IMR-90 (cell line): ENCODE measurements at regions not wholly inside any gene's neighbourhood (a gene's known extent, or its start where the extent isn't known, plus 50 kb on each side); places are given as distances from the start of the nearest gene placed in this dataset.

Experiments
- ATAC-seq: fragments of 200-7000 bp; cut with Tn5 transposase; 2 replicates; pipeline ENCODE4 v1.9.1; 2020; ENCODE audit warnings: low read depth, mild to moderate bottlenecking, moderate library complexity
- BruUV-seq: library from RNA; stranded (reverse); fragments of 400-500 nt; replicated peaks from 2 replicates; lab custom pipeline; 2021; lab: Mats Ljungman, UMichigan
- CTCF ChIA-PET: fragments of 300-600 bp; formaldehyde crosslinking; extraction: SDS; loops from one replicate; lab custom pipeline; 2021; ENCODE audit warnings: antibody characterized with exemption; lab: Yijun Ruan, JAX
- POLR2A ChIA-PET: fragments of 300-600 bp; sonication (Branson Sonifier 250); formaldehyde crosslinking; loops from one replicate; lab custom pipeline; 2022; ENCODE audit warnings: antibody characterized with exemption; ENCODE audit not compliant: unreplicated experiment; lab: Charles Lee
- DNase-seq: peaks from one replicate; pipeline ENCODE4 v3.0.0; 2013
- H2AFZ ChIP-seq: replicated peaks from 2 replicates; pipeline ENCODE3; 2013; ENCODE audit warnings: low read length, mild to moderate bottlenecking; ENCODE audit not compliant: poor library complexity
- H2AK5ac ChIP-seq: 2 replicates; pipeline ENCODE4 v1.6.1; 2013; ENCODE audit warnings: low read depth, low read length, inconsistent platforms
- H2AK9ac ChIP-seq: replicated peaks from 2 replicates; pipeline ENCODE3; 2013; ENCODE audit warnings: mild to moderate bottlenecking, low read depth, low read length, moderate library complexity; ENCODE audit not compliant: poor library complexity
- H2BK120ac ChIP-seq: 2 replicates; pipeline ENCODE4 v1.6.1; 2013; ENCODE audit warnings: low read depth, low read length, inconsistent platforms
- H2BK15ac ChIP-seq: 3 replicates; pipeline ENCODE4 v1.6.1; 2013; ENCODE audit warnings: low read depth, low read length, inconsistent platforms
- H2BK20ac ChIP-seq: 2 replicates; pipeline ENCODE4 v1.6.1; 2013; ENCODE audit warnings: low read depth, mild to moderate bottlenecking, inconsistent platforms, low read length, moderate library complexity
- H2BK5ac ChIP-seq: 2 replicates; pipeline ENCODE4 v1.6.1; 2013; ENCODE audit warnings: mild to moderate bottlenecking, low read depth, low read length, inconsistent platforms; ENCODE audit not compliant: poor library complexity, severe bottlenecking
- H3K14ac ChIP-seq: replicated peaks from 2 replicates; pipeline ENCODE4 v1.6.1; 2013; ENCODE audit warnings: low read depth, low read length, inconsistent platforms
- H3K18ac ChIP-seq: 2 replicates; pipeline ENCODE4 v1.6.1; 2013; ENCODE audit warnings: low read depth, low read length, control low read depth
- H3K23ac ChIP-seq: 2 replicates; pipeline ENCODE4 v1.6.1; 2013; ENCODE audit warnings: low read depth, low read length, inconsistent platforms
- H3K27ac ChIP-seq: 2 replicates; pipeline ENCODE4 v1.5.1; 2013; ENCODE audit warnings: mild to moderate bottlenecking, control low read depth, low read length; ENCODE audit not compliant: insufficient read depth
- H3K27me3 ChIP-seq: 2 replicates; pipeline ENCODE4 v1.6.1; 2013; ENCODE audit warnings: low read length; ENCODE audit not compliant: control insufficient read depth, insufficient read depth
- H3K36me3 ChIP-seq: 2 replicates; pipeline ENCODE4 v1.6.1; 2013; ENCODE audit warnings: low read length, mixed read lengths; ENCODE audit not compliant: control insufficient read depth, insufficient read depth
- H3K4ac ChIP-seq: 2 replicates; pipeline ENCODE4 v1.6.1; 2013; ENCODE audit warnings: low read depth, low read length, inconsistent platforms
- H3K4me1 ChIP-seq: 2 replicates; pipeline ENCODE4 v1.6.1; 2013; ENCODE audit warnings: low read length, mixed read lengths; ENCODE audit not compliant: control insufficient read depth, insufficient read depth
- H3K4me2 ChIP-seq: 2 replicates; pipeline ENCODE4 v1.6.1; 2013; ENCODE audit warnings: low read depth, mild to moderate bottlenecking, control low read depth, low read length, moderate library complexity
- H3K4me3 ChIP-seq: 2 replicates; pipeline ENCODE4 v1.5.1; 2013; ENCODE audit warnings: low read depth, mild to moderate bottlenecking, control low read depth, low read length, moderate library complexity; ENCODE audit not compliant: insufficient read depth
- H3K56ac ChIP-seq: 2 replicates; pipeline ENCODE4 v1.6.1; 2013; ENCODE audit warnings: low read length, inconsistent platforms; ENCODE audit not compliant: insufficient read depth; ENCODE audit errors: extremely low read depth
- H3K79me1 ChIP-seq, 2 experiments: 2 replicates each; pipeline ENCODE4 v1.6.1; 2013; ENCODE audit warnings: low read length in 2 of 2, inconsistent platforms in 1 of 2, low read depth in 1 of 2
- H3K9ac ChIP-seq: 2 replicates; pipeline ENCODE4 v1.6.1; 2013; ENCODE audit warnings: low read depth, low read length, control low read depth
- H3K9me1 ChIP-seq: 2 replicates; pipeline ENCODE4 v1.6.1; 2013; ENCODE audit warnings: low read length, inconsistent platforms; ENCODE audit not compliant: insufficient read depth
- H3K9me3 ChIP-seq: 2 replicates; pipeline ENCODE4 v1.6.1; 2013; ENCODE audit warnings: low read length; ENCODE audit not compliant: control insufficient read depth, insufficient read depth
- H4K20me1 ChIP-seq: 2 replicates; pipeline ENCODE4 v1.6.1; 2013; ENCODE audit warnings: low read length, inconsistent platforms; ENCODE audit not compliant: insufficient read depth
- H4K5ac ChIP-seq: 2 replicates; pipeline ENCODE4 v1.6.1; 2013; ENCODE audit warnings: mild to moderate bottlenecking, low read depth, low read length, control low read depth
- H4K8ac ChIP-seq, 2 experiments: 2 replicates each; pipeline ENCODE4 v1.6.1; 2013; ENCODE audit warnings: low read depth in 2 of 2, low read length in 2 of 2, control low read depth in 1 of 2, inconsistent platforms in 1 of 2
- H4K91ac ChIP-seq: 2 replicates; pipeline ENCODE4 v1.6.1; 2013; ENCODE audit warnings: low read depth, low read length, inconsistent platforms; ENCODE audit not compliant: insufficient read depth
- CEBPB ChIP-seq: IDR thresholded peaks from 2 replicates; pipeline ENCODE4 v1.6.1; 2012; ENCODE audit warnings: low read depth, low read length, improper control_type of control experiment
- CHD1 ChIP-seq: IDR thresholded peaks from 2 replicates; pipeline ENCODE4 v1.6.1; 2012; ENCODE audit warnings: low read depth, low read length, improper control_type of control experiment
- CTCF ChIP-seq: conservative IDR thresholded peaks from 2 replicates; pipeline ENCODE4 v1.5.1; 2012; ENCODE audit warnings: mild to moderate bottlenecking, low read depth, low read length, improper control_type of control experiment
- ELK1 ChIP-seq: fragments of 150-350 bp; IDR thresholded peaks from 2 replicates; pipeline ENCODE4 v1.6.1; 2016; ENCODE audit warnings: low read depth, mild to moderate bottlenecking, low read length, moderate library complexity, borderline replicate concordance
- FOS ChIP-seq: fragments of 150-350 bp; IDR thresholded peaks from 2 replicates; pipeline ENCODE4 v1.6.1; 2016; ENCODE audit warnings: low read depth, low read length
- MAFK ChIP-seq: IDR thresholded peaks from 2 replicates; pipeline ENCODE4 v1.6.1; 2012; ENCODE audit warnings: low read depth, low read length, improper control_type of control experiment
- MXI1 ChIP-seq: IDR thresholded peaks from 2 replicates; pipeline ENCODE4 v1.6.1; 2012; ENCODE audit warnings: low read depth, mild to moderate bottlenecking, low read length, moderate library complexity, borderline replicate concordance
- NFE2L2 ChIP-seq: fragments of 150-350 bp; IDR thresholded peaks from 2 replicates; pipeline ENCODE4 v1.6.1; 2016; ENCODE audit warnings: low read depth, mild to moderate bottlenecking, low read length
- POLR2A ChIP-seq: IDR thresholded peaks from 2 replicates; pipeline ENCODE4 v1.6.1; 2012; ENCODE audit warnings: mild to moderate bottlenecking, low read depth, low read length
- RAD21 ChIP-seq: IDR thresholded peaks from 2 replicates; pipeline ENCODE4 v1.6.1; 2012; ENCODE audit warnings: low read length, improper control_type of control experiment
- RCOR1 ChIP-seq: IDR thresholded peaks from 2 replicates; pipeline ENCODE4 v1.6.1; 2012; ENCODE audit warnings: mild to moderate bottlenecking, low read length, improper control_type of control experiment; ENCODE audit not compliant: insufficient replicate concordance
- RFX5 ChIP-seq: IDR thresholded peaks from 2 replicates; pipeline ENCODE4 v1.8.0; 2012; ENCODE audit warnings: low read depth, mild to moderate bottlenecking, low read length, moderate library complexity
- SMC3 ChIP-seq: fragments of 150-350 bp; IDR thresholded peaks from 2 replicates; pipeline ENCODE4 v1.6.1; 2016; ENCODE audit warnings: low read depth, mild to moderate bottlenecking, antibody characterized with exemption, low read length, moderate library complexity
- USF2 ChIP-seq: fragments of 150-350 bp; IDR thresholded peaks from 2 replicates; pipeline ENCODE4 v1.6.1; 2017; ENCODE audit warnings: mild to moderate bottlenecking, antibody characterized with exemption, low read length, low read depth
- WGBS, 2 experiments: methylation state at CpG; one replicate each; pipeline versions ENCODE4 v1.1.5 to v1.1.7; 2013; ENCODE audit warnings: missing lambda C conversion rate in 2 of 2; ENCODE audit not compliant: insufficient read length in 1 of 2; ENCODE audit errors: extremely low coverage in 2 of 2; 5-methylcytosine and 5-hydroxymethylcytosine counted together
- dilution Hi-C: fragments of 300-500 bp; cut with HindIII; formaldehyde crosslinking; loops from one replicate; pipeline ENCODE4 v1.14.3; 2018; ENCODE audit warnings: low sequenced_read_pairs; ENCODE audit not compliant: unreplicated experiment
- in situ Hi-C: fragments of 300-500 bp; cut with MboI; formaldehyde crosslinking; loops from 3 replicates; pipeline ENCODE4 v1.14.3; 2019; ENCODE audit warnings: low sequenced_read_pairs, inconsistent platforms, mixed read lengths
- intact Hi-C: fragments of 100-400 bp; cut with micrococcal nuclease; formaldehyde crosslinking; loops from 2 replicates; pipeline ENCODE4 v1.10.0; 2022

- TF ChIP-seq NFE2L2 (no peak), SMC3 (no peak), RFX5 (no peak), CHD1 (no peak), RCOR1 (no peak), POLR2A (no peak), MXI1 (no peak), ELK1 (no peak), MAFK (no peak), FOS (no peak), RAD21 (no peak), CEBPB (no peak), USF2 (no peak), CTCF (no peak)
- dilution Hi-C loops (no loop called here), intact Hi-C loops (no loop called here), in situ Hi-C loops (no loop called here)
- no peaks in the 10 kb centered on the region for H3K4me1 ChIP-seq
- H3K27me3 ChIP-seq: no peaks in the 10 kb centered on the region
- H3K79me1 ChIP-seq: no peaks in the 10 kb centered on the region
- H3K9me1 ChIP-seq: no peaks in the 10 kb centered on the region
- no peaks in the 10 kb centered on the region for H3K9me3 ChIP-seq
- no peak overlapping the region for H2BK5ac ChIP-seq
- no peak overlapping the region for H3K23ac ChIP-seq
- no peak overlapping the region for H3K4me2 ChIP-seq
- H3K4ac ChIP-seq: no peak overlapping the region
- H3K4me3 ChIP-seq: no peak overlapping the region
- H3K9ac ChIP-seq: no peak overlapping the region
- no peak overlapping the region for H4K5ac ChIP-seq
- WGBS, 2 experiments: no CpG with 5 or more reads among the region's 2 CpGs
- H2BK15ac ChIP-seq: no peak overlapping the region
- no peaks in the 10 kb centered on the region for H3K36me3 ChIP-seq
- DNase-seq (no peak), ATAC-seq (no peak)
- no peak overlapping the region for H3K27ac ChIP-seq
- CTCF ChIA-PET: no interaction called here
- no peak overlapping the region for H2AK5ac ChIP-seq
- no peak overlapping the region for H2AK9ac ChIP-seq
- H2BK120ac ChIP-seq: no peak overlapping the region
- no TSS peak for BruUV-seq
- no peak overlapping the region for H2AFZ ChIP-seq
- H3K14ac ChIP-seq: no peak overlapping the region
- POLR2A ChIA-PET: no interaction called here
- no peaks in the 10 kb centered on the region for H4K20me1 ChIP-seq
- no peak overlapping the region for H3K56ac ChIP-seq
- no peak overlapping the region for H4K91ac ChIP-seq
- no peak overlapping the region for H4K8ac ChIP-seq
- H2BK20ac ChIP-seq: no peak overlapping the region
- H3K18ac ChIP-seq: no peak overlapping the region
These were observed 197.5 kb downstream of the C7orf25 start for GRCh38 chr7:42714356-42714755.
